ENCODE measurements at regions not wholly inside any gene's neighbourhood (a gene's known extent, or its start where the extent isn't known, plus 50 kb on each side); places are given as distances from the start of the nearest gene placed in this dataset.

GRCh38 chr13:106096661-106097092 lies 438.8 kb downstream of the EFNB2 start:
- TF ChIP-seq EZH2phosphoT487 (IDR thresholded peaks at IDR 0.05; ENCODE audit: unreplicated experiment) (no peak), REST (IDR thresholded peaks at IDR 0.05; ENCODE audit: unreplicated experiment) (no peak), CREB1 (CRISPR knock-in tag; IDR thresholded peaks at IDR 0.05; ENCODE audit: low read depth) (no peak), ETS1 (IDR thresholded peaks at IDR 0.05) (no peak), STAT1 (IDR thresholded peaks at IDR 0.05; ENCODE audit: unreplicated experiment) (no peak), CTCF (conservative IDR thresholded peaks at IDR 0.05; ENCODE audit: low read depth in 2 of 2) (no peak), ZNF462 (CRISPR knock-in tag; IDR thresholded peaks at IDR 0.05) (no peak), EZH2 (IDR thresholded peaks at IDR 0.05; ENCODE audit: low read depth, unreplicated experiment) (no peak), NANOG (IDR thresholded peaks at IDR 0.05; ENCODE audit: borderline replicate concordance) (no peak), POLR2AphosphoS5 (IDR thresholded peaks at IDR 0.05; ENCODE audit: low read depth) (no peak), ZNF331 (CRISPR knock-in tag; IDR thresholded peaks at IDR 0.05; ENCODE audit: low read depth) (no peak), JUNB (IDR thresholded peaks at IDR 0.05; ENCODE audit: unreplicated experiment) (no peak), ZNF114 (CRISPR knock-in tag; IDR thresholded peaks at IDR 0.05) (no peak)
- H3F3A ChIP-seq (replicated peaks; ENCODE audit: low read depth) = peaks cover 5% of the 10 kb centered on the region; the same call in 1 of the 2 replicates
- no peaks in the 10 kb centered on the region for H3K36me3 ChIP-seq (ENCODE audit: insufficient read depth)
- H2AFZ ChIP-seq = no peak overlapping the region
- no peak overlapping the region for H3K4me2 ChIP-seq
- no peak overlapping the region for H3K4me3 Mint-ChIP-seq
- ATAC-seq (no peak), DNase-seq (ENCODE audit: low spot score) (no peak)
- peaks cover 37% of the 10 kb centered on the region for H3K4me1 Mint-ChIP-seq
- H3K9me2 ChIP-seq (ENCODE audit: insufficient read depth) = no peaks in the 10 kb centered on the region; the same call in 1 of the 2 replicates
- no peaks in the 10 kb centered on the region for H3K36me3 Mint-ChIP-seq (ENCODE audit: low read depth)
- H3K27ac Mint-ChIP-seq = no peak overlapping the region
- no peaks in the 10 kb centered on the region for H4K20me1 ChIP-seq (replicated peaks; ENCODE audit: insufficient read depth)
- H3K4me3 ChIP-seq = no peak overlapping the region
- peaks cover 41% of the 10 kb centered on the region for H3K4me1 ChIP-seq (ENCODE audit: insufficient read depth)
- H3K9me3 Mint-ChIP-seq = no peaks in the 10 kb centered on the region; the same call in 2 of the 3 replicates
- H3K27me3 Mint-ChIP-seq (ENCODE audit: insufficient read depth, low read depth, poor library complexity) = peaks cover 10% of the 10 kb centered on the region
- H3K27ac ChIP-seq (ENCODE audit: low read depth) = no peak overlapping the region
- H3K79me2 ChIP-seq (replicated peaks; ENCODE audit: insufficient read depth) = no peaks in the 10 kb centered on the region
- no peaks in the 10 kb centered on the region for H3K27me3 ChIP-seq (ENCODE audit: insufficient read depth)

Data from GM23338 (cell line).